Endothelial cell of umbilical vein (primary cell): ENCODE measurements at regions not wholly inside any gene's neighbourhood (a gene's known extent, or its start where the extent isn't known, plus 50 kb on each side); places are given as distances from the start of the nearest gene placed in this dataset.

Source experiments
- BruUV-seq: library from RNA; stranded (reverse); fragments of 400-500 nt; replicated peaks from 2 replicates; lab custom pipeline; 2021; lab: Mats Ljungman, UMichigan
- CTCF ChIA-PET: fragments of 300-600, 350-600 bp; sonication (Branson Sonifier 250); formaldehyde crosslinking; loops from one replicate; lab custom pipeline; 2021; ENCODE audit warnings: antibody characterized with exemption, inconsistent platforms; lab: Charles Lee
- POLR2A ChIA-PET: fragments of 300-600, 350-600 bp; sonication (Branson Sonifier 250); formaldehyde crosslinking; loops from one replicate; lab custom pipeline; 2021; ENCODE audit warnings: antibody characterized with exemption, inconsistent platforms; lab: Charles Lee
- DNase-seq: peaks from one replicate; pipeline ENCODE4 v3.0.0-alpha.2; 2011; ENCODE audit warnings: low read depth, low spot score
- FAIRE-seq: peaks from 2 replicates; lab custom pipeline; 2011; peaks lifted over from hg19 to GRCh38; lab: Jason Lieb, UNC
- H2AFZ ChIP-seq: 2 replicates; pipeline ENCODE4 v1.6.0; 2012; ENCODE audit warnings: low read depth, low read length, control low read depth, inconsistent platforms
- H3K27ac ChIP-seq: 2 replicates; pipeline ENCODE4 v1.5.1; 2011; ENCODE audit warnings: low read depth, mild to moderate bottlenecking, control low read depth, low read length, moderate library complexity; ENCODE audit not compliant: insufficient read depth
- H3K27me3 ChIP-seq, 2 experiments: 2 replicates each; pipeline versions ENCODE4 v1.6.0 to v1.6.1; 2011; ENCODE audit warnings: low read length in 2 of 2, mixed read lengths in 1 of 2; ENCODE audit not compliant: control insufficient read depth in 2 of 2, insufficient read depth in 2 of 2
- H3K36me3 ChIP-seq, 2 experiments: 2 replicates in 1 of 2; 3 replicates in 1 of 2; pipeline ENCODE4 v1.5.1; 2011; ENCODE audit warnings: low read length in 2 of 2, mild to moderate bottlenecking in 1 of 2, moderate library complexity in 1 of 2; ENCODE audit not compliant: control insufficient read depth in 2 of 2, insufficient read depth in 2 of 2; ENCODE audit errors: extremely low read depth in 1 of 2
- H3K4me1 ChIP-seq: 3 replicates; pipeline ENCODE4 v1.5.1; 2011; ENCODE audit warnings: mild to moderate bottlenecking, low read length; ENCODE audit not compliant: control insufficient read depth, insufficient read depth; ENCODE audit errors: extremely low read depth
- H3K4me2 ChIP-seq: 2 replicates; pipeline ENCODE4 v1.6.1; 2011; ENCODE audit warnings: low read length, control low read depth, mixed read lengths; ENCODE audit not compliant: insufficient read depth
- H3K4me3 ChIP-seq, 3 experiments: fragments of 200-600 bp in 1 of 3; sonication (generic), shearing (Covaris generic) in 1 of 3; replicated peaks in 1 of 3; 2 replicates each; pipeline ENCODE4 v1.5.1; 2011 to 2016; ENCODE audit warnings: control low read depth in 3 of 3, low read length in 3 of 3, mild to moderate bottlenecking in 2 of 3, inconsistent platforms in 1 of 3, low read depth in 1 of 3, moderate library complexity in 1 of 3; ENCODE audit not compliant: insufficient read depth in 1 of 3
- H3K79me2 ChIP-seq: 2 replicates; pipeline ENCODE4 v1.6.0; 2012; ENCODE audit warnings: low read length, inconsistent platforms; ENCODE audit not compliant: control insufficient read depth, insufficient read depth
- H3K9ac ChIP-seq: replicated peaks from 2 replicates; pipeline ENCODE3; 2011; ENCODE audit warnings: low read length, control low read depth; ENCODE audit not compliant: insufficient read depth; ENCODE audit errors: extremely low read depth
- H3K9me1 ChIP-seq: replicated peaks from 3 replicates; pipeline ENCODE4 v1.6.0; 2011; ENCODE audit warnings: mild to moderate bottlenecking, low read length; ENCODE audit not compliant: control insufficient read depth, insufficient read depth; ENCODE audit errors: extremely low read depth
- H3K9me3 ChIP-seq: replicated peaks from 2 replicates; pipeline ENCODE4 v1.5.1; 2012; ENCODE audit warnings: low read length, inconsistent platforms; ENCODE audit not compliant: control insufficient read depth, insufficient read depth
- H4K20me1 ChIP-seq: replicated peaks from 2 replicates; pipeline ENCODE3; 2011; ENCODE audit warnings: mild to moderate bottlenecking, low read length; ENCODE audit not compliant: control insufficient read depth, insufficient read depth; ENCODE audit errors: extremely low read depth
- EZH2 ChIP-seq: IDR thresholded peaks from 2 replicates; pipeline ENCODE4 v1.6.1; 2012; ENCODE audit warnings: borderline replicate concordance, low read depth, mild to moderate bottlenecking, moderate library complexity, low read length, inconsistent platforms; ENCODE audit not compliant: severe bottlenecking
- FOS ChIP-seq: IDR thresholded peaks from 2 replicates; pipeline ENCODE4 v1.6.1; 2011; ENCODE audit warnings: mild to moderate bottlenecking, low read length, moderate library complexity, borderline replicate concordance; ENCODE audit not compliant: insufficient read depth
- GATA2 ChIP-seq: IDR thresholded peaks from 2 replicates; pipeline ENCODE4 v1.7.0; 2011; ENCODE audit warnings: low read depth, mild to moderate bottlenecking, moderate library complexity, mixed read lengths, low read length; ENCODE audit not compliant: insufficient read length, insufficient read depth
- JUN ChIP-seq: IDR thresholded peaks from 2 replicates; pipeline ENCODE4 v1.6.1; 2011; ENCODE audit warnings: borderline replicate concordance, low read depth; ENCODE audit not compliant: insufficient read length, insufficient read depth
- MYC ChIP-seq: IDR thresholded peaks from one replicate; pipeline ENCODE4 v1.6.1; 2011; ENCODE audit warnings: mild to moderate bottlenecking, low read depth, low read length
- POLR2A ChIP-seq: IDR thresholded peaks from 2 replicates; pipeline ENCODE4 v1.6.1; 2012; ENCODE audit warnings: low read depth, mild to moderate bottlenecking, control low read depth, low read length
- POLR2AphosphoS5 ChIP-seq: IDR thresholded peaks from 2 replicates; pipeline ENCODE4 v1.6.1; 2012; ENCODE audit warnings: low read depth, mild to moderate bottlenecking, control low read depth, low read length, moderate library complexity; ENCODE audit not compliant: insufficient read depth
- dilution Hi-C: fragments of 300-500 bp; cut with MboI; formaldehyde crosslinking; loops from one replicate; pipeline ENCODE4 v1.15.0; 2019; ENCODE audit warnings: low sequenced_read_pairs; ENCODE audit not compliant: extremely low pct_ligation_motif_present
- intact Hi-C: fragments of 100-400 bp; cut with micrococcal nuclease; formaldehyde crosslinking; loops from one replicate; pipeline ENCODE4 v1.10.0; 2022
- TF ChIP-seq, protein P1 (sequence below), 2 donors: IDR thresholded peaks; 1 replicate in 1 of 2; 2 replicates in 1 of 2; pipeline ENCODE4 v1.5.1; 2011; ENCODE audit warnings: low read length in 2 of 2, mild to moderate bottlenecking in 2 of 2, moderate library complexity in 2 of 2, control low read depth in 1 of 2, inconsistent platforms in 1 of 2, low read depth in 1 of 2; ENCODE audit not compliant: insufficient read depth in 1 of 2; ENCODE audit errors: extremely low read depth in 1 of 2
- TF ChIP-seq, protein P2 (sequence below): IDR thresholded peaks from 2 replicates; pipeline ENCODE4 v1.6.1; 2011; ENCODE audit not compliant: insufficient read depth, insufficient read length

DNA sequence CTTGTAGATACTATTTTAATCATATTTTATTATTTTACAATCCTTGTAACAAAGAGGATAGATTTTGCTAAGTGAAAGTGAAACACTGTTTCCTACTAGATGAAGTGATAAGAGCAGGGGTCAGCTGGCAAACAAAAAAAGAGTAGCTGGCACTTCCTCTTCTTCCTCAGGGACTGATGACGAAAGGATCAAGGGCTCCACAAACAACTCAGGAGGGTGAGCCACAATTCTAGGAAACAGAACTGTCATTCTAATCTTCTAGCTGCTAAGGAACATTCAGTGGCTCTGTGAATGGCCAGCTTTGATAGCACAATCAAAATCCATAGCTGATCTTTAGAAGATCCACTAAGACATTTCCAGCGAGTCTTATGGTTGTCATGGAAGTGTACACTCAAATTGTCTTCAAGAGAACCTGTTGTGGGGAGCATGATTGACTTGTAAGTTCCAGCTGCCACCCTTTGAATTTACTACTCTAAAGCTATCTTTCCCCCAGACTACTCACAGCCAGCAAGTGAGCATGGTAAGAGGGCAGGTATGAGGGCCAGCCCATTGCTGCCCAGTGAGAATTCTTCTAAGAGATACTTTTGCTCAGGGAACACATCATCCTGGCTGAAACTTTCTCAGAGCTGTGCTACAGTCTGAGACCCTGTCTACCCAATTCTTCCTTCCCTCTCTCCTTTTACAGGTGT is 275.7 kb upstream of the RASGEF1B start:
- intact Hi-C loops = loop anchor here (10.0 kb wide), 1 partner anchor 273 kb away; the partner anchor contains the start of gene RASGEF1B
- peaks cover 17% of the 10 kb centered on the region for H3K4me1 ChIP-seq
- H3K9me1 ChIP-seq = no peaks in the 10 kb centered on the region
- ChIA-PET POLR2A (no interaction called here), CTCF (no interaction called here)
- DNase-seq (peak; percentile 74), FAIRE-seq (peak; percentile 86)
- H4K20me1 ChIP-seq = no peaks in the 10 kb centered on the region
- BruUV-seq = no TSS peak
- H3K27me3 ChIP-seq = no peaks in the 10 kb centered on the region
- no peak overlapping the region for H3K9ac ChIP-seq
- peak; percentile 87 for TF ChIP-seq GATA2
- TF ChIP-seq, protein P1, sequence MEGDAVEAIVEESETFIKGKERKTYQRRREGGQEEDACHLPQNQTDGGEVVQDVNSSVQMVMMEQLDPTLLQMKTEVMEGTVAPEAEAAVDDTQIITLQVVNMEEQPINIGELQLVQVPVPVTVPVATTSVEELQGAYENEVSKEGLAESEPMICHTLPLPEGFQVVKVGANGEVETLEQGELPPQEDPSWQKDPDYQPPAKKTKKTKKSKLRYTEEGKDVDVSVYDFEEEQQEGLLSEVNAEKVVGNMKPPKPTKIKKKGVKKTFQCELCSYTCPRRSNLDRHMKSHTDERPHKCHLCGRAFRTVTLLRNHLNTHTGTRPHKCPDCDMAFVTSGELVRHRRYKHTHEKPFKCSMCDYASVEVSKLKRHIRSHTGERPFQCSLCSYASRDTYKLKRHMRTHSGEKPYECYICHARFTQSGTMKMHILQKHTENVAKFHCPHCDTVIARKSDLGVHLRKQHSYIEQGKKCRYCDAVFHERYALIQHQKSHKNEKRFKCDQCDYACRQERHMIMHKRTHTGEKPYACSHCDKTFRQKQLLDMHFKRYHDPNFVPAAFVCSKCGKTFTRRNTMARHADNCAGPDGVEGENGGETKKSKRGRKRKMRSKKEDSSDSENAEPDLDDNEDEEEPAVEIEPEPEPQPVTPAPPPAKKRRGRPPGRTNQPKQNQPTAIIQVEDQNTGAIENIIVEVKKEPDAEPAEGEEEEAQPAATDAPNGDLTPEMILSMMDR (IDR thresholded peaks at IDR 0.05; ENCODE audit: extremely low read depth in 1 of 2, insufficient read depth in 1 of 2, low read depth in 1 of 2, low read length in 2 of 2) = no peak
- H3K9me3 ChIP-seq = no peaks in the 10 kb centered on the region
- peak overlapping the region; percentile 1 for H3K27ac ChIP-seq
- peak overlapping the region; percentile 81 for H3K4me2 ChIP-seq
- H2AFZ ChIP-seq = peak overlapping the region; percentile 7
- H3K36me3 ChIP-seq = no peaks in the 10 kb centered on the region
- H3K79me2 ChIP-seq = no peaks in the 10 kb centered on the region
- dilution Hi-C loops = no loop called here
- H3K4me3 ChIP-seq = no peak overlapping the region

DNA sequence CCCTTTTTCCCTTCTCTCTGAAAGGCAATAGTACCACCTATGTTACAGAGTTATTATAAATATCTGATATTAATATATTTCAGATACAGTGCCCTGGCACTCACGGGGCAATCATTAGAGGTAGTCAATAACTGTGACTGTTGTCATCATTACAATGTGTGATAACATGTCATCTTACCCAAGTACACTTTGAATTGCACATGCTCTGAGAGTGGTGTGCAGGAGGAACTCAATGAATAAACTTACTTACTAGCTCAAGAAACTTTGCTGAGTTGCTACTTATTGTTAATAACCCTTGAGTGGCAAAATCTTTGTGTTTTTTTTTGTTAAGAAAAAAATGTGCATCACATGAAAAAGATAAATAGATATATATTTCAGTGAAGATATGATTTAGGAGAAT is 275.1 kb upstream of the RASGEF1B start:
- Histone ChIP-seq H2AFZ (no peak overlapping the region), H4K20me1 (no peaks in the 10 kb centered on the region), H3K4me2 (peak overlapping the region; percentile 81), H3K4me3 (no peak overlapping the region), H3K27me3 (no peaks in the 10 kb centered on the region), H3K27ac (peak overlapping the region; percentile 1), H3K79me2 (no peaks in the 10 kb centered on the region), H3K36me3 (no peaks in the 10 kb centered on the region), H3K4me1 (peaks cover 17% of the 10 kb centered on the region), H3K9me1 (no peaks in the 10 kb centered on the region), H3K9me3 (no peaks in the 10 kb centered on the region), H3K9ac (no peak overlapping the region)
- intact Hi-C loops (loop anchor here (10.0 kb wide), 1 partner anchor 272 kb away; the partner anchor contains the start of gene RASGEF1B), dilution Hi-C loops (no loop called here)
- ChIA-PET CTCF (no interaction called here), POLR2A (no interaction called here)
- no peak for DNase-seq
- no peak for TF ChIP-seq JUN
- TF ChIP-seq, protein P1 (IDR thresholded peaks at IDR 0.05; ENCODE audit: extremely low read depth in 1 of 2, insufficient read depth in 1 of 2, low read depth in 1 of 2, low read length in 2 of 2) = no peak
- TF ChIP-seq FOS = no peak
- no peak for TF ChIP-seq MYC
- no peak for TF ChIP-seq POLR2A
- no peak for TF ChIP-seq GATA2
- TF ChIP-seq, protein P2, sequence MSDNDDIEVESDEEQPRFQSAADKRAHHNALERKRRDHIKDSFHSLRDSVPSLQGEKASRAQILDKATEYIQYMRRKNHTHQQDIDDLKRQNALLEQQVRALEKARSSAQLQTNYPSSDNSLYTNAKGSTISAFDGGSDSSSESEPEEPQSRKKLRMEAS = no peak
- TF ChIP-seq EZH2 = no peak
- no peak for TF ChIP-seq POLR2AphosphoS5
- no TSS peak for BruUV-seq
- no peak for FAIRE-seq
